ENCODE measurements at regions not wholly inside any gene's neighbourhood (a gene's known extent, or its start where the extent isn't known, plus 50 kb on each side); places are given as distances from the start of the nearest gene placed in this dataset.

- Histone ChIP-seq H3K36me3 (ENCODE audit: control insufficient read depth, insufficient read depth, low read length) (no peaks in the 10 kb centered on the region; the same call in 1 of the 2 replicates), H3K4me1 (ENCODE audit: control insufficient read depth, insufficient read depth, low read length) (no peaks in the 10 kb centered on the region), H3K4me3 (ENCODE audit: low read depth in 2 of 2, low read length in 2 of 2) (no peak overlapping the region), H3K27me3 (ENCODE audit: control insufficient read depth, insufficient read depth, low read length) (no peaks in the 10 kb centered on the region; the same call in 1 of the 2 replicates), H3K27ac (ENCODE audit: low read length) (no peak overlapping the region), H3K9me3 (ENCODE audit: control insufficient read depth, insufficient read depth, low read depth, low read length) (no peaks in the 10 kb centered on the region)
- BruUV-seq (replicated peaks) = no TSS peak
- ATAC-seq = no peak
- DNase-seq (ENCODE audit: low read depth, low spot score) = no peak
- ChIA-PET CTCF (no interaction called here), POLR2A (no interaction called here)
- TF ChIP-seq CTCF (IDR thresholded peaks at IDR 0.05) = no peak
- no peak for TF ChIP-seq SIN3A (IDR thresholded peaks at IDR 0.05; ENCODE audit: borderline replicate concordance, insufficient read depth, low read depth, low read length)
- no peak for TF ChIP-seq REST (IDR thresholded peaks at IDR 0.05; ENCODE audit: insufficient read depth in 1 of 2, low read depth in 2 of 2, low read length in 1 of 2)
- TF ChIP-seq TCF7L2 (IDR thresholded peaks at IDR 0.05; ENCODE audit: low read depth, low read length) = no peak
- TF ChIP-seq POLR2AphosphoS5 (IDR thresholded peaks at IDR 0.05; ENCODE audit: low read depth, low read length) = no peak
- intact Hi-C loops (cut with micrococcal nuclease; ENCODE audit: unreplicated experiment) = no loop called here
- in situ Hi-C loops (cut with HindIII; ENCODE audit: low pct_unique_long_range_greater_than_20kb, low sequenced_read_pairs) = no loop called here
Measured at GRCh38 chr1:81264976-81265375, 535.8 kb upstream of the ADGRL2 start.

- in situ Hi-C loops (cut with HindIII; ENCODE audit: low pct_unique_long_range_greater_than_20kb, low sequenced_read_pairs) = no loop called here
- Histone ChIP-seq H3K9me3 (ENCODE audit: control insufficient read depth, insufficient read depth, low read depth, low read length) (no peaks in the 10 kb centered on the region), H3K27ac (ENCODE audit: low read length) (no peak overlapping the region), H3K36me3 (ENCODE audit: control insufficient read depth, insufficient read depth, low read length) (no peaks in the 10 kb centered on the region), H3K4me3 (ENCODE audit: low read depth in 2 of 2, low read length in 2 of 2) (no peak overlapping the region), H3K4me1 (ENCODE audit: control insufficient read depth, insufficient read depth, low read length) (no peaks in the 10 kb centered on the region), H3K27me3 (ENCODE audit: control insufficient read depth, insufficient read depth, low read length) (no peaks in the 10 kb centered on the region; the same call in 1 of the 2 replicates)
- ChIA-PET CTCF (no interaction called here), POLR2A (no interaction called here)
- ATAC-seq = no peak
- no peak for TF ChIP-seq REST (IDR thresholded peaks at IDR 0.05; ENCODE audit: insufficient read depth in 1 of 2, low read depth in 2 of 2, low read length in 1 of 2)
- no peak for TF ChIP-seq POLR2AphosphoS5 (IDR thresholded peaks at IDR 0.05; ENCODE audit: low read depth, low read length)
- no peak for TF ChIP-seq TCF7L2 (IDR thresholded peaks at IDR 0.05; ENCODE audit: low read depth, low read length)
- TF ChIP-seq CTCF (IDR thresholded peaks at IDR 0.05) = no peak
- no peak for TF ChIP-seq SIN3A (IDR thresholded peaks at IDR 0.05; ENCODE audit: borderline replicate concordance, insufficient read depth, low read depth, low read length)
- intact Hi-C loops (cut with micrococcal nuclease; ENCODE audit: unreplicated experiment) = no loop called here
- DNase-seq (ENCODE audit: low read depth, low spot score) = no peak
- no TSS peak for BruUV-seq (replicated peaks)
Measured at GRCh38 chr1:81259625-81260411, 540.9 kb upstream of the ADGRL2 start.

All from Panc1 (cell line).